A673 (cell line): ENCODE measurements at regions not wholly inside any gene's neighbourhood (a gene's known extent, or its start where the extent isn't known, plus 50 kb on each side); places are given as distances from the start of the nearest gene placed in this dataset.

ENCODE experiments used
- BruUV-seq: library from RNA; stranded (reverse); fragments of 400-500 nt; replicated peaks from 2 replicates; lab custom pipeline; 2021; lab: Mats Ljungman, UMichigan
- CTCF ChIA-PET: fragments of 300-600 bp; sonication (Branson Sonifier 250); formaldehyde crosslinking; loops from one replicate; lab custom pipeline; 2022; ENCODE audit warnings: antibody characterized with exemption; lab: Charles Lee
- POLR2A ChIA-PET: fragments of 300-600 bp; sonication (Branson Sonifier 250); formaldehyde crosslinking; loops from one replicate; lab custom pipeline; 2022; ENCODE audit warnings: antibody characterized with exemption; ENCODE audit not compliant: low non-redundant PET; lab: Charles Lee
- DNase-seq: peaks from one replicate; pipeline ENCODE4 v3.0.0-alpha.2; 2015; ENCODE audit warnings: low spot score
- H3K27ac ChIP-seq: fragments of 200-600 bp; sonication (generic); 2 replicates; pipeline ENCODE4 v1.5.1; 2016; ENCODE audit warnings: mixed run types, low read depth, mild to moderate bottlenecking, mixed read lengths, antibody characterized with exemption, low read length; ENCODE audit not compliant: poor library complexity, severe bottlenecking
- H3K27me3 ChIP-seq: fragments of 200-600 bp; sonication (generic); replicated peaks from 2 replicates; pipeline ENCODE4 v1.6.1; 2017; ENCODE audit warnings: mixed run types, low read depth, mild to moderate bottlenecking, mixed read lengths, antibody characterized with exemption, low read length; ENCODE audit not compliant: insufficient read depth, poor library complexity
- H3K36me3 ChIP-seq: fragments of 200-600 bp; sonication (generic); 2 replicates; pipeline ENCODE4 v1.6.1; 2016; ENCODE audit warnings: mixed run types, mild to moderate bottlenecking, mixed read lengths, antibody characterized with exemption, low read length; ENCODE audit not compliant: insufficient read depth, poor library complexity, severe bottlenecking
- H3K4me1 ChIP-seq: fragments of 200-600 bp; sonication (generic); 2 replicates; pipeline ENCODE4 v1.6.1; 2017; ENCODE audit warnings: mixed run types, mild to moderate bottlenecking, mixed read lengths, antibody characterized with exemption, low read length; ENCODE audit not compliant: insufficient read depth, poor library complexity, severe bottlenecking
- H3K4me3 ChIP-seq: fragments of 200-600 bp; sonication (generic); 2 replicates; pipeline ENCODE4 v1.5.1; 2016; ENCODE audit warnings: low read depth, mixed run types, mild to moderate bottlenecking, mixed read lengths, low read length; ENCODE audit not compliant: poor library complexity, severe bottlenecking
- H3K9me3 ChIP-seq: fragments of 200-600 bp; sonication (generic); 2 replicates; pipeline ENCODE4 v1.6.1; 2016; ENCODE audit warnings: mixed run types, low read depth, mild to moderate bottlenecking, mixed read lengths, antibody characterized with exemption, low read length; ENCODE audit not compliant: poor library complexity, severe bottlenecking
- EZH2 ChIP-seq: fragments of 200-600 bp; sonication (generic); IDR thresholded peaks from 2 replicates; pipeline ENCODE4 v1.6.1; 2017; ENCODE audit warnings: borderline replicate concordance, low read depth, mild to moderate bottlenecking, mixed read lengths, antibody characterized with exemption, low read length; ENCODE audit not compliant: poor library complexity, severe bottlenecking
- intact Hi-C: fragments of 100-400 bp; cut with micrococcal nuclease; formaldehyde crosslinking; loops from one replicate; pipeline ENCODE4 v1.10.0; 2022; ENCODE audit not compliant: unreplicated experiment
- TF ChIP-seq, protein P1 (sequence below): fragments of 300-800, 200-600 bp; sonication (generic); conservative IDR thresholded peaks from 2 replicates; pipeline ENCODE4 v1.5.1; 2017; ENCODE audit warnings: low read depth, mild to moderate bottlenecking, antibody characterized with exemption, low read length, moderate library complexity, mixed read lengths

DNA sequence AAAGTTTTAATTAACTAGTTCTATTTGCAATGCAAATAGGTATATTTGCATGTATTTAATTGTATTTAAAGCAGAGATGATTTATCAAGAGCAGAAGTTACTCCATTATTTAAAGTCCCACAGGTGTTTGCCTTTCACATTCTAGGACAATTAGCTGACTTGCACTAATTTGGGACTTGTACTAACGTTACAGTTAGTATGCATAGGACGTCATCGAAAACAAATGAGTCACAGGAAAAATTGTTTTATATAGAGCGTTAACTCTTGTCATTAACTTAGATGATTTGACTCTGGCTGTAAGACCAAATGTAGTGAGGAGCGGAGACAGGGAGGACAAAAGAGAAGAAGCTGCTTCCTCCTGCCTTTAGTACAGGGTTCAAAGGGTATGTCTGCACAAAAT, 126.1 kb upstream of the IFNE start:
- Histone ChIP-seq H3K27ac (no peak overlapping the region), H3K9me3 (no peaks in the 10 kb centered on the region), H3K36me3 (no peaks in the 10 kb centered on the region), H3K4me1 (no peaks in the 10 kb centered on the region), H3K27me3 (peaks cover 6% of the 10 kb centered on the region), H3K4me3 (no peak overlapping the region)
- DNase-seq, result no peak
- no TSS peak for BruUV-seq
- TF ChIP-seq EZH2, result no peak
- TF ChIP-seq, protein P1, sequence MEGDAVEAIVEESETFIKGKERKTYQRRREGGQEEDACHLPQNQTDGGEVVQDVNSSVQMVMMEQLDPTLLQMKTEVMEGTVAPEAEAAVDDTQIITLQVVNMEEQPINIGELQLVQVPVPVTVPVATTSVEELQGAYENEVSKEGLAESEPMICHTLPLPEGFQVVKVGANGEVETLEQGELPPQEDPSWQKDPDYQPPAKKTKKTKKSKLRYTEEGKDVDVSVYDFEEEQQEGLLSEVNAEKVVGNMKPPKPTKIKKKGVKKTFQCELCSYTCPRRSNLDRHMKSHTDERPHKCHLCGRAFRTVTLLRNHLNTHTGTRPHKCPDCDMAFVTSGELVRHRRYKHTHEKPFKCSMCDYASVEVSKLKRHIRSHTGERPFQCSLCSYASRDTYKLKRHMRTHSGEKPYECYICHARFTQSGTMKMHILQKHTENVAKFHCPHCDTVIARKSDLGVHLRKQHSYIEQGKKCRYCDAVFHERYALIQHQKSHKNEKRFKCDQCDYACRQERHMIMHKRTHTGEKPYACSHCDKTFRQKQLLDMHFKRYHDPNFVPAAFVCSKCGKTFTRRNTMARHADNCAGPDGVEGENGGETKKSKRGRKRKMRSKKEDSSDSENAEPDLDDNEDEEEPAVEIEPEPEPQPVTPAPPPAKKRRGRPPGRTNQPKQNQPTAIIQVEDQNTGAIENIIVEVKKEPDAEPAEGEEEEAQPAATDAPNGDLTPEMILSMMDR, result no peak
- ChIA-PET POLR2A (no interaction called here), CTCF (no interaction called here)
- intact Hi-C loops, result no loop called here

DNA sequence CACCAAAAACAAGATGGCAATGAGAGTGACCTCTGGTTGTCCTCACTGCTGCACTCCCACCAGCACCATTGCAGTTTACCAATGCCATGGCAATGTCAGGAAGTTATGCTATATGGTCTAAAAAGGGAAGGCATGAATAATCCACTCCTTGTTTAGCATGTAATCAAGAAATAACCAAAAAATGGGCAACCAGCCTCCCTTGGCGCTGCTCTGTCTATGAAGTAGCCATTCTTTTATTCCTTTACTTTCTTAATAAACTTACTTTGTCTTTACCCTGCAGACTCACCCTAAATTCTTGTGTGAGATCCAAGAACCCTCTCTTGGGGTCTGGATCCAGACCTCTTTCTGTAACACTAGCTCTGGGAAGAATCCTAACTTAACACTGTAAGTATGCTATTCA, 127.4 kb upstream of the IFNE start:
- POLR2A ChIA-PET, result no interaction called here
- Histone ChIP-seq H3K27me3 (peaks cover 6% of the 10 kb centered on the region), H3K9me3 (no peaks in the 10 kb centered on the region), H3K4me1 (no peaks in the 10 kb centered on the region), H3K27ac (no peak overlapping the region), H3K4me3 (no peak overlapping the region), H3K36me3 (no peaks in the 10 kb centered on the region)
- no TSS peak for BruUV-seq
- CTCF ChIA-PET, result no interaction called here
- intact Hi-C loops, result no loop called here
- no peak for DNase-seq
- no peak for TF ChIP-seq EZH2
- TF ChIP-seq, protein P1, result no peak

DNA sequence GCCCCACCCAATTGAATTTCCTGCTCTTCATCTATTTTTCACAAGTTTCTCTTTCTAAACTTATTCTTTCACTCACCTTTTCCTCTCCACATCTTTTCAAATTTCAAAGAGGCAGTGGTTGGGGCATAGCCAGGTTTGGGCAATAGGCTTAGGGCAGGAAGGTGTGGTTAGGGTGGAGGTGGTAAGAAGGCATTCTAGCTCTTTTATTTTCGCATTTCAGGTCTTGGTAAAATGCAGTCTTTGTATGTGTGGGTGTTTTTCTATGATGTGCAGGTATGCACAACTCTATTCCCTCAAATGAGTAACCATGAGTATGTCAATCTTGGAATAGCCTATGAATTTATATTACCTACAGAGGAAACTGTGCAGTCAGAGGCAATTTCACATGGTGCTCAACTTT, 129.8 kb upstream of the IFNE start:
- Histone ChIP-seq H3K27me3 (no peaks in the 10 kb centered on the region), H3K4me3 (no peak overlapping the region), H3K36me3 (no peaks in the 10 kb centered on the region), H3K4me1 (no peaks in the 10 kb centered on the region), H3K9me3 (no peaks in the 10 kb centered on the region), H3K27ac (no peak overlapping the region)
- TF ChIP-seq, protein P1, result no peak
- TF ChIP-seq EZH2, result no peak
- intact Hi-C loops, result no loop called here
- CTCF ChIA-PET, result no interaction called here
- no peak for DNase-seq
- POLR2A ChIA-PET, result no interaction called here
- no TSS peak for BruUV-seq
